Midbrain (tissue), 1 donor: ENCODE measurements at regions not wholly inside any gene's neighbourhood (a gene's known extent, or its start where the extent isn't known, plus 50 kb on each side); places are given as distances from the start of the nearest gene placed in this dataset.

Experiments
- DNase-seq: peaks from one replicate; lab custom pipeline; 2025; lab: John Stamatoyannopoulos, UW

DNA sequence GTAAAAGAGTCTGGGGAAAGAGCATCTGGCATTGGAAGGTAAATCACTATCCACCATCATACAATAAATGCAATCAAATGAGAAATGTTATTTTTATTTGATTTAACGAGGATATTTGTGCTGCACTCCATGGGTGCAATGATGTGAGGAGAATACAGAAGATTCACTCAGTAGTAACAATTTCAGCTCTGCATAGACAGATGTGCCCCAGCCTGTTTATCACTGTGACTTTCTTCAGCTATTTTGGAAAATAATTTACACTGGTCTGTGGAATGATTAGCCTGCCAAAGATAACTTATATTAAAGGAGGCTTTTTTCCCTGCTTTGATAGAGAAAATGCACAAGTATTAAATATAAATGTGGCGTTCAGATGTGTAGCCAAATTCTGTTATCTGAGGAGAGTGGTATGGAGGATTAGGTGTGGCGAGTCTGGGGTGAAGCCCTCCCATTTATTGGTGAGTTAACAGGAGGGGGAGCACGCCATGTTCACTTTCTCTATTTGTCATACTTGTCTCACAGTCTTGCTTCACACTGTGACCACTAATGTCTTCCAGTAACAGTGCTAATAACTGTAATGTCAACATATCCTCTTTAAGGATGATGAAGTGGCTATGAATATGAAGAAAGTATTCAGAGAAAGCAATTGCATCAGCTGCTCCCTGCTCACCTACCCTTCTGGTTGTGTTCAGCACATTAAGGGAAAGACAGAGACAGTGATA, 645.6 kb downstream of the MMUT start:
- no peak for DNase-seq

DNA sequence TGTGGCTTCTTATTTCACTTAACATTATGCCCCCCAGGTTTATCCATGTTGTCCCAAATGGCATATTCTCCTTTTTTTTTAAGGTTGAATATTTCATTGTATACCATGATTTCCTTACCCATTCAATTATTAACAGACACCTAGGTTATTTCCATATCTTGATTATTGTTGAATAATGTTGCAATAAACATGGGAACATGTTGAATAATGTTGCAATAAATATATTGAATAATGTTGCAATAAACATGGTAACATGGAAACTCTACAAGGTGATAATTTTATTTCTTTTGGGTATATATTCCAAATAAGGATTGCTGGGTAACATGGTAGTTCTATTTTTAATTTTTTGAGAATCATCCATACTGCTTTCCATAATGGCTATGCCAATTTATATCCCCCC, 648.1 kb downstream of the MMUT start:
- DNase-seq = no peak

DNA sequence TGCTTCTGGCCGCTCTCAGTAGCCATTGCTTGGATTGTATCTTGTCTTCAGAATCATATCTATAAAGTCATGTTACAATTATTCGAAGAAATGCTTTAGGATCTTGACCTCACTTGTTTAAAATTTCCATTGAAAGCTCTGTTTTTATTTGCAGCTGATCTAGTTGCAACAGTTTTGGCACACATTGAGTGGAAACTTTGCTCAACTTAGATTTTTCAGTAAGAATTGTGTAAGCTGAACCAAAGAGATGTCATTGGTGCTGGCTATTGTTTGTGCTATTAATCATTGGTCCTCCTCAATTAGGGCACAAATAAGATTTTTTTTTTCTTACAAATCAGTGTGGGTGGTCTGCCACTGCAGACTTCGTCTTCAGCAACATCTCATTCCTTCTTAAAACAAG, 649.2 kb downstream of the MMUT start:
- no peak for DNase-seq

DNA sequence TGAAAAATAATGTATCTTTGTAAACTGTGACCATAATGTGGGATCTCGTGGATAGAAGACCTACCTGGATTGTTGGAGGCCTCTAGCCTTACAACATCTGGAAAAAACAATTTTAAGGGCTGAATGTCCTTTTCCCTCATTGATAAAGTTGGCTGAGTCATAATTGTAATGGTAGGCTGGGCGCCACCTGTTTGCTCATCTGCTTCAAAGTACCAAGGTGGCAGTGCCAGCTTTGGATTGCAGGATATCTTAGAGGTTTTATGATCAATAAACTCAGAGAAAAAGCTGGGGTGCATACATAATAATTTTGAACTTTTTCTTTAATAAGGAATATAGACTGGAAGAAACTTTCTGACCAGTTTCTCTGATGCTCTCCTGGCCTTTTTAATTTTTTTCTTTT, 653.4 kb downstream of the MMUT start:
- DNase-seq = no peak

DNA sequence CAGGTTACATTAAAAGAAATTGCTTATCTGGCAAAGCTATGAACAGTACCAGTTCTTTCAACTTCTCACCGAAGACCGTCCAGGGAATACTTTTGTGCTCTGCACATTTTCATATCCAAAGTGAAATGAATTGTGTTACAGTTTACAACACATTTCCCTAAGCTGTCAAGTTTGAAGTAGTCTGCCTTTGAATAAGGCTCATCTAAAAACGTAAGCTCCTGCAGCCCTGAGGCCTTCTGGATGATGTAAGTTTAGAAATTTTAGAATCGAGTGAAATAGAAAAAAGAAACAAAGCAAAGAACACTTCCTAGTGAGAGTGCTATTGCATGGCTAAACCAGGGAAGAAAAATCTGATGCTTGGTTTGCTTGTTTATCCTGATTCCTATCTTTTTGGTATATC, 653.8 kb downstream of the MMUT start:
- no peak for DNase-seq

DNA sequence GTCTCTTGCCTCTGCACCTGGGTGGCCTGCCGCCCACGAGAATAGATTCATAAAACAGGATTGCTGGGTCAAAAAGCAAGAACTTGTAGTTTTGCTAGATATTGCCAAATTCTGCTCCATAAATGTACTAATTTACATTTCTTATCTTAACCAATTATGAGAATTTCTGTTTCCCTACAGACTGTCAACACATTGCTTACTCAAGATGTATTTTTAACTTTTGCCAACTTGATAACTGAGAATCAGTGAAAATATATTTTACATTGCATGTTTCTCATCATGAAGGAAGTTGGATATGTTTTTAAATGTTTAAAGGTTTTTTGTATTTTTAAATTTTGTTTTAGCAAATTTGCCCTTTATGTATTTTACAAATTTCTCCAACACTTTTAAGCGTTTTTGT, 664.8 kb downstream of the MMUT start:
- no peak for DNase-seq

DNA sequence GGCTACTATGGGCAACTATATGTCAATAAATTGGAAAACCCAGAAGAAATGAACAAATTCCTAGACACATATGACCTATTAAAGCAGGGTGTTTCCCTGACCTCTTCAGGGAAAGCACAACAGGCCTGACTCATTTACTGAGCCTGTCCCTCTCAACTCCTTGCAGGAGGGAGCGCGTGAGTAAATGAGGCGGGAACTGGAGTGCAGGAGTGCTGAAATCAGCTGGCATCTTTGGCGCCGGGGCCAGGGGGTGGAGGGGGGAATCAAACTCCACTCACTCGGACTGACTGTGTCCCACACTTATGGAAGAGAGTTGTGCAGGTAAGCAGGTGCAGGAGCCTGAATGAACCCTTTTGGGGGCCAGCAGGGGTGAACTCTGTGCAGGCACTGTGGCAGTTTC, 671.2 kb upstream of the PTCHD4 start:
- DNase-seq = no peak

DNA sequence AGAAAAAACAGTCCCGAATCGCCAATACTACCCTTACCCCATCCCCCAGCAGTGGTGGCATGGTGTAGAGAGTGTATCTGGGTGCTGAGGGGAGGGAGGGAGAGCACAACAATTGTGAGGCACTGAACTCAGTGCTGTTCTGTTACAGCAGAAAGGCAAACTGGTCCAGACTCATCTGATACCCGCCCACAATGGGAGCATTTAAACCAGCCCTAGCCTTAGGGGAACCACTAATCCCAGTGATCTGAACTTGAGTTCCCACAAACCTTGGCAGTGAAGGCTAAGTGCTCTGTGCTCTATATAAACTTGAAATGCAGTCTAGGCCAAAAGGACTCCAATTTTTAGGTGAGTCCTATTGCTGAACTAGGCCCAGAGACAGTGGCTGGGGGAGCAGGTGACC, 666.4 kb upstream of the PTCHD4 start:
- DNase-seq = no peak

DNA sequence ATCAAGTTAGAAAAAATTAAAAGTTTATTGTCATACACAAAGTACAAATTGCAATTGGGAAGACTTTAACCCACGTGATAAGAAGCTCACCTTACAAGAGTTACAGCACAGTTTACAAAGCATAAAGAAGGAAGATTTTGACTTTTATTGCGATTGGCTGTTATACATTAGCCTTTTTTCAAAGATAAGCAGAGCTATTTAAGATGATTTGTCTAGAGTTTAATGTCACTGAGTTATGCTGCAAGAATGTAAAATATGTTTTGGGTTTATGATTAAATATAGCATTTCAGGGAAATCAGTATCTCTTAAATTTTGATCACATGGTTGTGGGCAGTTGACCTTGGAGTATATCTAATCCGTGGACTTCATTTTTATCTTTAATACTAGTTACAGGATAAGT, 664.2 kb upstream of the PTCHD4 start:
- DNase-seq = no peak

DNA sequence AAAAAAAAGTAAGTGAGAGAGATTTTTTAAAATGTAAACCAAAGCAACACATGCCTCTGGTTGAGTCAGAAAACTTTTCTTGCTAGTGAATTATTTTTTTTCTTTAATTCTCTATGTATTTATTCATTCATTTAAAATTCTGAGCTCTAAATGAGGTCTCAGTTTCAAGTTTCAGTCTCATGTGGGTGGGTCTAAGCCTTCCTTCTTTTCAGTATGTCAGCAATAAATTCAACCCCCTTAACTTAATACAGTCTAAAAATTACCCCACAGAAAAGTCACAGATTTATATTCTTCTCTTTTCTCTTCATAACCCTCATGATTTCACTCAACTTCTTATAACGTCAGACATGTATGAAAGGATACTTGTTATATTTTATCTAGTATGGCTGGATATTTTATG, 663.3 kb upstream of the PTCHD4 start:
- no peak for DNase-seq

DNA sequence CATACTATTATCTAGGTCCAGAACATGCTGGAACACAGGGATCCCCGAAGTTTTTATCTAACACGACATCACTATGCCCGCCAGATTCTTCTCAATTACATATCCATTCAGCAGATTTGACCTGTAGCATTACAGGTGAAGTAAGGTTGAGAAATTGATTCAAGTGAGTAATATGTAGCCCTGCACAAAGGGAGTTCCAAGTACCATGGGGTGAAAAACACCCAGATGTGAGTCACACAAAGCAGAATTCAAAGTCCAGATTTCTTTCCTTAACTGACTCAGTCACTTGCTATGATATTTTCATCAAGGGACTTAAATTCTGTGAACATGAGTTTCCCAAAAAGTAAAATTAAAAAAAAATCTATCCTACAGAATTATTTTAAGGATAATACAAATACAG, 655.4 kb upstream of the PTCHD4 start:
- DNase-seq = no peak

DNA sequence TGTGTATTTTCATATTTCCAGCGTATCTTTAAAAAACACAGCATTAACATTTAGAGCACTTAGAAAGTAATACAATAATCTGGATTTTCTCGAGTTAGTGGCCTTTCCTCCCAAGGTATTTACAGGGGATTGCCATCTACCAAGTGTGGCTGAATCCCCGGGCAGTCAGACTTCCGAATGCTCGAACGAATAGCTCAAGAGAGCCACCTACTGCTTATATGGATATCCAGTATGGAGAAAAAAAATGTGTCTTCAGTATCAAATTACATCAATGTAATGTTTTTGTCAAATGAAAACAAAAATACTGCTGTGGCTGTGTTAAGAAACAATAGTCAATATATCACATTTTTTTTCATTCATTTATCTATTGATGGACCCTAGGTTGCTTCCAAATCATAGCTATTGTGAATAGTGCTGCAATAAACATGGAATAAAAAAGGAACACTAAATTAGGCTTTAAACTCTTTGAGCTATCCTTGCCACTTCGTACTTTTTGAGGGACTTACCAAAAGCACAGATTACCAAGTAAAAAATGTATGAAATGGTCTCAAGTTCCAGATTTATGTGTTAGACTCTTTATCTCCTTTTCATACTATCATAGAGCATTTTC, 654.5 kb upstream of the PTCHD4 start:
- peak; percentile 34 for DNase-seq

DNA sequence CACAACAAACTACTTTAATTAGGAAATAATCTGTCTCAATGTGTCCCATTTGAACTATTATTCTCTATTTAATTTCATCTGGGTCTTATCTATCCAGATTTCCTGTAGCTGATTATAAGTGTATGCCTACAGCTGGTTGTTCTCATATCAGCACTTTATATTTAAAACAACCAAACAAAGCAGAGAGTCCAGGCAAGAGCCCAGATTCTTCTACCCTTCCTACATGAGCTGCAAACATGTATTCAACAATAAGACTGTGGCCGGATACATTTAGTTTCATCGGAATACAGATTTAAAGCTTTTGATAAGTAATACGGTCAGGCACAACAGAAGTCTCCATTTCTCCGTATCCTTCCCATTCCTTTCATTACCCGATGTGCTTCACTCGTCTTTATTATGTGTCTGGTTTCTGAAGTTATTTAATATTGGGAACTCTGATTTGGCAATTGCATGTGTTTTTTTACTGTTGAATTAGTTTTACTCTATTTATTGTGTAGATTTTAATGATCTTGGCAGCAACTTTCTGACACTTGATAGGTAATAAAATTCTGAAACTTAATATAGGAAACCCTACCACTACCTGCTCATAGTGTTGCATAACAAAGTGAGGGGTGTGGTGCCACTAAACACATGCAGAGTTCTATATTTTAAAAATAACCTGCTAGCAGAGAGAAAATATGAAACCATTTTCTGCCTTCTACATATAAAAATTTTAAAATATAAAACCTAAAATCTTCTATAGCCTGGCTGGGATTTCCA, 653.5 kb upstream of the PTCHD4 start:
- no peak for DNase-seq

DNA sequence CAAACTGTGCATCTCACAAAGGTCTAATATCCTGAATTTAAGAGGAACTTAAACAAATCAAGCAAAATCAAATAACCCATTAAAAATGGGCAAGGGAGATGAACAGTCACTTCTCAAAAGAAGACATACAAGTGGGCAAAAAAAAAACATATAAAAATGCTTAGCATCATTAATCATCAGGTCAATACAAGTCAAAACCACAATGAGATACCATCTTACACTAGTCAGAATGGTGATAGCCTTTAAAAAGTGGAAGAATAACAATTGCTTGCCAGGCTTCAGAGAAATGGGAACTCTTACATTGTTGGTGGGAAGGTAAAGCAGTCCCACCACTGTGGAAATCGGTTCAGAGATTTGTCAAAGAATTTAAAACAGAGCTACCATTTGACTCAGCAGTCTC, 646.7 kb upstream of the PTCHD4 start:
- no peak for DNase-seq

DNA sequence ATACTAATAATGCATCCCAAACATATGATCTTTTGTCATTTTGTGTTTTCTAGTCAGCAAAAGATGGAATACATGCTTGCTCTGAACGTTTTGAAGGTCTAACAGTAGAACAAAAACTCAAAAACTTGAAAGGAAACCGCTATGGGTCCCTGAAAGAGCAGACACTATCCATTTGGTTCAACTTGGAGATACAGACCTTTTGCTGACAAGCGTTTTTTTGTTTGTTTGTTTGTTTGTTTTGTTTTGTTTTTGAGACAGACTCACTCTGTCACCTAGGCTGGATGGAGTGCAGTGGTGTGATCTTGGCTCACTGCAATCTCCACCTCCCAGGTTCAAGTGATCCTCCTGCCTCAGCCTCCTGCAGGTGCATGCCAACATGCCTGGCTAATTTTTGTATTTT, 644.3 kb upstream of the PTCHD4 start:
- DNase-seq = no peak

DNA sequence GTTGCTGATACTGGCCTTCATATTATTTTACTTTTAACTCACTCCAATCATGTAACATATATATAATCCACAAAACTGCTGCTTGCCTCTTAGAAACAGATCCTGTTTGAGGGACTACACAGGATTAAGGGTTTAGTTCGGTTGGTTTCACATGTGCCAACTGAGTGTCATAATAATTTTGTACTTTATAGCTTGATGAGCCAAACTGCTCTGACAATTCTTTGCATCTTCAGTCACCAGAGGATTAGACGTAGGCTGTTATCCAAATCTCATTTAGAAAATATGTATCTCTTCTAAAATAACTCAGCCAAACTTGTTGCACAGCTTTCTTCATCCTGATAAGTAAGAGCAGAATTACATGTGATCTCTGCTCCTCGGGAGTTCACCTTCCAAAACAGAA, 643.6 kb upstream of the PTCHD4 start:
- DNase-seq = no peak

DNA sequence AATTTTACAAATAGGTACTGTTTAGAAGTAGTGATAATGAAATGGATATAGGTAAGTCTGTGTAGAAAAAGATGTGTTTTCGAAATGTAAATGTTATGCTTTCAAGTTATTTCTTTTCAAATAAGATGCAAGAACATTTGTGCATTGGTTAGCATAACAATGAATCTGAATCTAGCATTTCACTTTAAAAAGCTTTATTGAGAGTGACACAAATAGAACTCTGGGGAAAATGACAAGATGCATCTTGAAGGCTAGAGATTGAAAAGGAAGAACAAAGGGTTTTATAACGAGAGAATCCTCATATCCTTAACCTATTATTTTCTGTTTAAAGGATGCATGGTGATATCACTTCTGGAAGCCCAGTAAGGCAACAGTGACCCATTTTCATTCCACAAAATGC, 639.9 kb upstream of the PTCHD4 start:
- no peak for DNase-seq

DNA sequence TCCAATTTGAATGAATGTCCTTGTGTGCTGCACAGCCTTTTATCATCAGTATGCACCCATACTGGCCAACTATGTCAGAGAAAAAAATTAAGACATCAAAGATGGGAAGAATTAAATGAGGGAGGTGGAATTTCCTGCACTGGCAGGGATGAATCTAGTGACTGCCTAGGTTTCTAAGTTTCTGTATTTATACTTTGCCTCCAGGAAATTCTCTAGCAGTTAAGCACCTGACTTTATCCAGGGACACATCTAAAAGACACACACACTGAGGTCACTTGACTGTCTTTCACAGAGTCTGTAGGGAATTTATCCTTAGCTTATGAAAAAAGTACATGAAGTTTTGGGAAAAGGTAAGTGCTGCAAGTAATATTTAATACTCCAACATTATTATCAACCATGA, 636.5 kb upstream of the PTCHD4 start:
- DNase-seq = no peak

DNA sequence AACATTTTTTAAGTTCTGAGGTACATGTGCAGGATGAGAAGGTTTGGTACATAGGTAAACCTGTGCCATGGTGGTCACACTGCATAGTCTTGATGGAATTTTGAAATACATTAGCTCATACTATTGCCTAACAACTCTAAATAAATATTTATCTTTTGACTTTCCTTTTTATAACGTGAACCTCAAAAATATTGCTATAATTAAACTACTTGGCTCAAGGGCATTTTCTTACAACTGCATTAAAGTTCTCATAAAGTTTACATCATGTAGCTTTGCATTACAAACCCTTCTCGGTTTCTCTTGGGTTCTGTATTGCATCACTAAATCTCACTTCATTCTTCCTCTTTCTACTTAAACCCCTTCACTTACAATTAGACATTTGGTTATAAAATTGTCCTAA, 636.0 kb upstream of the PTCHD4 start:
- no peak for DNase-seq

DNA sequence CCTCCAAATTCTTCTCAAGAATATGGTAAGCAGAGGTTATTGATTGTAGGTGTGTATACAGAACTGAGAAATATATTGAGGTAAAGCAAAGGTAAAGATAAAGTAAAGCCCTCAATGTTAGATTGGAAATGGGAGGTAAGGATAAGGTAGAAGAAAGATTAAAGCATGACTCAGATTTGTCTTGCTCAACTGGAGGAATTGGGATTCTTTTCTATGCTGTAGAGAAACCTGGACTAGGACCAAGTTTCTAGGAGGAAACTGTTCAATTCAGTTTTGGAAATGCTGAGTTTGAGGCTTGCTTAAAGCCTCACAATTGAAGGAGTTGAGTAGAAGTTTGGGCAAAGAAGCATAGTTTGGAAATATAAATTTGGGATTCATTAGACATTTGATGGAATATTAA, 634.0 kb upstream of the PTCHD4 start:
- no peak for DNase-seq

DNA sequence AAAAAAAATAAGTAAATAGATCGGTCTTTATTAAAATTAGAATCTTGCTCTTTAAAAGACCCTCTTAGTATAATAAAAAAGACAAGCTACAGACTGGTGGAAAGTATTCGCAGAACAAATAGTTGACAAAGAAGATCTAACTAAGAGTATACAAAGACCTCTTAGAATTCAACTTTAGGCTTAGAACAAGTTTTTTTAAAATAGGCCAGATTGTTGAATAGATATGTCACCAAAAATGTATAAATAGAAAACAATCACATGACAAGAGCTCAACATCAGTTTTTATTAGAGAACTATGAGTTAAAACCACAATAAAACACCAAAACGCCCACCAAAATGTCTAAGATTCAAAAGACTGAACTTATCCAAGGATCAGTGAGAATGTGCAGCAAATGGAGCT, 632.7 kb upstream of the PTCHD4 start:
- no peak for DNase-seq

DNA sequence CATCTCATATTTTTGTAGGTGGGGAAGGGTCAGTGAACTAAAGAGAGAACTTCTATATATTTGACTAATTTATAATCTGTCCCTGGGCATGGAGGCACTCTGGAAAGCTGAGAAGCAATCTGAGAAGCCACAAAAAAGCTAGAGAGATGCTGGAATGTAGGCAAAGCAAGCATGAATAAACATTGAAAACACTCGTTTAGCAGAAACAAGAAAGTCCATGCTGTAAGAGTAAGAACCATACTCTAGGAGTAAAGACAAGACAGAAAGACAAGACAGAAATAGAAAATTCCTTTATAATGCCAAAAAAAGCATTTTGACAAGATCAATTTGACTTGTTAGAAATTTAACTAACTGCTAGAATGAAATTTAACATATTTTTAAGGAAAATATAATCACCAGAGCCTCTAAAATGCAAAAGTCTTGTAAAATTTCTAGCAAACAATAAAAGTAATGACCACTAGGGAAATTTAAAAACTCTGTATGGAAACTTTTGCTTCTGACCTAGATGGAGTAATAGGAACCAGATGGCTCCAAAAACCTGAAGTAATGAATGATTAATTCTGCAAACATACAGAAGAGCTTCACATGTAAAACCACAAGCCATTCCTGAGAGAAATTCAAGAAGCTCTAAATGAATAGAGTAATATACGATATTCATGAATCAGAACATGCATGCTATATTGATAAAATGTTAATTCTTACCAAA, 625.7 kb upstream of the PTCHD4 start:
- no peak for DNase-seq

DNA sequence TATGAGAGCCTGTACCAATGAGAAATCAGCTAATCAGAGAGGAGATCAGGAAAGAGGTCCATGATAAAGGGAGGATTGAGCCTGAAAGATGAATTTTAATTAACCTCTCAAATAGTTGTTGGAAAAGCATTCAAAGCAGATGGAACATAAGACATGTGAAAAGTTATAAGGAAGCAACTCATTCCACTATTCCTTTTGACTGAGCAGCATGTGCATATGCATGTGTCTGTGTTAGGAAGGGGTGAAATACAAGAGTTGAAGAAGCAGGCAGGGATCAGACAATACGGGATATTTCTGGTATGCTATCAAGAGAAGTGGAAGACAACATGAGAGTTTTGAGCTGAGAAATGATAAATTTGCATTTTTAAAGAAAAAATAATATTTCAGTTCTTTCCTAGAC, 624.8 kb upstream of the PTCHD4 start:
- DNase-seq = no peak
